ENCODE measurements at regions not wholly inside any gene's neighbourhood (a gene's known extent, or its start where the extent isn't known, plus 50 kb on each side); places are given as distances from the start of the nearest gene placed in this dataset.

DNA sequence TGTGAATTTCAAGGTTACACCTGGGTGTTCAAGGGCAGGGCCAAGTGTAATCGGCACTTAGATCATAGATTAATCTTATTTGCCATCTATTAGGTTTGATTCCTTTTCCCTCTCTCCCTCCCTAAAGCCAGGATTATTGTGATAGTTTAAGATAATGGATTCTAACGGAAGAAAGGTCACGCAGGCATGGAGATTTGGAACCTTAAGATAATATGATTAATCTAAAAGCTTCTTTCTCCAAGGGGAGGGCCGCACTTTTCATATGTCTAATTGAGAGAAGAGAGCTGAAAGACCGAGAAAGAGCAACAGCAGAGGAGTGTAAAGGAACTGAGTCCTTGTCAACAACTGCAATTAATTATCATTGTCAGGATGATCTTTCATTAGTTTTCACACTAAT is 858.8 kb upstream of the NR2F2 start:
- no peaks in the 10 kb centered on the region for H3K4me1 ChIP-seq (ENCODE audit: control insufficient read depth, low read length)
- H3K36me3 ChIP-seq (ENCODE audit: control insufficient read depth, low read length) = no peaks in the 10 kb centered on the region
- H3K79me2 ChIP-seq (ENCODE audit: control insufficient read depth, low read length) = no peaks in the 10 kb centered on the region
- TF ChIP-seq, protein P1, sequence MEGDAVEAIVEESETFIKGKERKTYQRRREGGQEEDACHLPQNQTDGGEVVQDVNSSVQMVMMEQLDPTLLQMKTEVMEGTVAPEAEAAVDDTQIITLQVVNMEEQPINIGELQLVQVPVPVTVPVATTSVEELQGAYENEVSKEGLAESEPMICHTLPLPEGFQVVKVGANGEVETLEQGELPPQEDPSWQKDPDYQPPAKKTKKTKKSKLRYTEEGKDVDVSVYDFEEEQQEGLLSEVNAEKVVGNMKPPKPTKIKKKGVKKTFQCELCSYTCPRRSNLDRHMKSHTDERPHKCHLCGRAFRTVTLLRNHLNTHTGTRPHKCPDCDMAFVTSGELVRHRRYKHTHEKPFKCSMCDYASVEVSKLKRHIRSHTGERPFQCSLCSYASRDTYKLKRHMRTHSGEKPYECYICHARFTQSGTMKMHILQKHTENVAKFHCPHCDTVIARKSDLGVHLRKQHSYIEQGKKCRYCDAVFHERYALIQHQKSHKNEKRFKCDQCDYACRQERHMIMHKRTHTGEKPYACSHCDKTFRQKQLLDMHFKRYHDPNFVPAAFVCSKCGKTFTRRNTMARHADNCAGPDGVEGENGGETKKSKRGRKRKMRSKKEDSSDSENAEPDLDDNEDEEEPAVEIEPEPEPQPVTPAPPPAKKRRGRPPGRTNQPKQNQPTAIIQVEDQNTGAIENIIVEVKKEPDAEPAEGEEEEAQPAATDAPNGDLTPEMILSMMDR (IDR thresholded peaks at IDR 0.05; ENCODE audit: low read depth, low read length, poor library complexity, severe bottlenecking) = no peak
- TF ChIP-seq EZH2phosphoT487 (IDR thresholded peaks at IDR 0.05; ENCODE audit: borderline replicate concordance, low read length) = no peak
- H3K27ac ChIP-seq (ENCODE audit: low read depth, low read length) = no peak overlapping the region
- H3F3A ChIP-seq (ENCODE audit: control insufficient read depth, insufficient read depth) = no peaks in the 10 kb centered on the region
- H3K4me2 ChIP-seq (ENCODE audit: low read length) = no peak overlapping the region
- H3K9me2 ChIP-seq (replicated peaks; ENCODE audit: control insufficient read depth, low read length) = no peaks in the 10 kb centered on the region
- no peak overlapping the region for H3K4me3 ChIP-seq (ENCODE audit: low read length)
- no peaks in the 10 kb centered on the region; the same call in 1 of the 2 replicates for H3K9me3 ChIP-seq (ENCODE audit: control insufficient read depth, insufficient read depth, low read length)
- no peaks in the 10 kb centered on the region for H4K20me1 ChIP-seq (ENCODE audit: control insufficient read depth, insufficient read depth, low read depth, low read length)
- no peaks in the 10 kb centered on the region for H3K27me3 ChIP-seq (ENCODE audit: control insufficient read depth, low read length)

DNA sequence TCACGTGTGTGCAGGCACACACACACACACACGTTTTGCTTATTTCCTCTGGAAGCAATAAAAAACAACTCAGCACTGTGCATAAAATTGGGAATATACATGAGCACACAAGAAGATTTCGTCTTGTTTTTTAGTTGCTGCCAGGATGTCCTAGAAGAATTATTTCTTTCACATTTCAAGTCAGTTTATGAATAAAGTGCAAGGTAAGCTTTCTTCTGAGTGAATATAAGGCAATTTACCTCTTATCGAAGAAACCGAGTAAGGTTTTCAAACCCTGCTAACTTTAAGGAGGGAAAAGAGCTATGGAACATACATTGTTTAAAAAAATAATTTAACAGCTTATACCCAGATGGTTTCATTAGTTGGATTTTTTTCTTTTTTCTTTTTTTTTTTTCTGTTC is 855.4 kb upstream of the NR2F2 start:
- no peak overlapping the region for H3K4me2 ChIP-seq (ENCODE audit: low read length)
- H3K4me3 ChIP-seq (ENCODE audit: low read length) = no peak overlapping the region
- H4K20me1 ChIP-seq (ENCODE audit: control insufficient read depth, insufficient read depth, low read depth, low read length) = no peaks in the 10 kb centered on the region
- H3K4me1 ChIP-seq (ENCODE audit: control insufficient read depth, low read length) = no peaks in the 10 kb centered on the region
- H3K27ac ChIP-seq (ENCODE audit: low read depth, low read length) = no peak overlapping the region
- no peaks in the 10 kb centered on the region for H3F3A ChIP-seq (ENCODE audit: control insufficient read depth, insufficient read depth)
- H3K79me2 ChIP-seq (ENCODE audit: control insufficient read depth, low read length) = no peaks in the 10 kb centered on the region
- H3K36me3 ChIP-seq (ENCODE audit: control insufficient read depth, low read length) = no peaks in the 10 kb centered on the region
- H3K9me3 ChIP-seq (ENCODE audit: control insufficient read depth, insufficient read depth, low read length) = no peaks in the 10 kb centered on the region
- no peaks in the 10 kb centered on the region for H3K27me3 ChIP-seq (ENCODE audit: control insufficient read depth, low read length)
- no peaks in the 10 kb centered on the region for H3K9me2 ChIP-seq (replicated peaks; ENCODE audit: control insufficient read depth, low read length)
- TF ChIP-seq EZH2phosphoT487 (IDR thresholded peaks at IDR 0.05; ENCODE audit: borderline replicate concordance, low read length) = no peak
- TF ChIP-seq, protein P1 (IDR thresholded peaks at IDR 0.05; ENCODE audit: low read depth, low read length, poor library complexity, severe bottlenecking) = no peak

DNA sequence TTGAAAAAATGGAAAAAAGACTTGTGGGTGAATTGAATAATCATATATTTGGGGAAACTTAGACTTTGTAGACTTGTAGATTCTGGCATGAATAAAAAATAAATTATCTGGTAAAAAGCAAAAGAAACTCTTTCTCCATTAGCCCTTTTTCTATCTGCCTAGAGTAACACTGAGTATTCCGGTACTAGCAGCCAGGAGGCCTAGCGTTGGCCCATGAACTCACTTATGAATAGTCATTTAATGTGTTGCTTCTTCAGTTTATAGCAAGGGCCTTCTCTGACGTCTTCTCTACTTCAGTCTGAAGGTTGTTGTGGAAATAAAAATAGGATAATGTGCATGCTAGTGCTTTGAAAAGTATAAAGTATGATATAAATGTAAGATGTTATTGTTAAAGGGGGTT is 851.2 kb upstream of the NR2F2 start:
- no peaks in the 10 kb centered on the region for H3K79me2 ChIP-seq (ENCODE audit: control insufficient read depth, low read length)
- H3F3A ChIP-seq (ENCODE audit: control insufficient read depth, insufficient read depth) = no peaks in the 10 kb centered on the region
- H4K20me1 ChIP-seq (ENCODE audit: control insufficient read depth, insufficient read depth, low read depth, low read length) = no peaks in the 10 kb centered on the region
- TF ChIP-seq, protein P1 (IDR thresholded peaks at IDR 0.05; ENCODE audit: low read depth, low read length, poor library complexity, severe bottlenecking) = no peak
- no peak for TF ChIP-seq EZH2phosphoT487 (IDR thresholded peaks at IDR 0.05; ENCODE audit: borderline replicate concordance, low read length)
- no peaks in the 10 kb centered on the region for H3K9me2 ChIP-seq (replicated peaks; ENCODE audit: control insufficient read depth, low read length)
- no peak overlapping the region for H3K27ac ChIP-seq (ENCODE audit: low read depth, low read length)
- H3K4me3 ChIP-seq (ENCODE audit: low read length) = no peak overlapping the region
- H3K9me3 ChIP-seq (ENCODE audit: control insufficient read depth, insufficient read depth, low read length) = no peaks in the 10 kb centered on the region
- no peaks in the 10 kb centered on the region for H3K36me3 ChIP-seq (ENCODE audit: control insufficient read depth, low read length)
- no peaks in the 10 kb centered on the region for H3K4me1 ChIP-seq (ENCODE audit: control insufficient read depth, low read length)
- no peak overlapping the region for H3K4me2 ChIP-seq (ENCODE audit: low read length)
- no peaks in the 10 kb centered on the region for H3K27me3 ChIP-seq (ENCODE audit: control insufficient read depth, low read length)

DNA sequence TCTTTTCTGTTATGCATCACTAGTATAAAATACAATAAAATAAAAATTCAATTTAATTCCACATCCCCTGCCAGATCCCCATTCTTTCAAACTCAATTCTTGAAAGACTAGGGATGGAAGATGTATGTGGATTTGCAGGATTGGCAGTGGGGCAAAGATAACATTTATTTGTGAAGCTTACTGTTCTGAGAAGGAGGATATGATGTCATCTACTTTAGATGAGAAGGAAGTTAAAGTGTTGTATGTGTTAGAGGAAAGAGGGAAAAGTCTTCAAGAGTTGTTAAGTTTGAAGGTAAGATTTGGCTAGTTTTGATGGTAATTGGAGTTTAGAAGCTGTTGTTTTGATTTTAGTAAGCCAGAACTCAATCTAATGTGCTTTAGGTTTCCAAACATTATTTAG is 845.1 kb upstream of the NR2F2 start:
- H3K27me3 ChIP-seq (ENCODE audit: control insufficient read depth, low read length) = no peaks in the 10 kb centered on the region
- no peak for TF ChIP-seq EZH2phosphoT487 (IDR thresholded peaks at IDR 0.05; ENCODE audit: borderline replicate concordance, low read length)
- TF ChIP-seq, protein P1 (IDR thresholded peaks at IDR 0.05; ENCODE audit: low read depth, low read length, poor library complexity, severe bottlenecking) = no peak
- no peaks in the 10 kb centered on the region for H4K20me1 ChIP-seq (ENCODE audit: control insufficient read depth, insufficient read depth, low read depth, low read length)
- H3K4me2 ChIP-seq (ENCODE audit: low read length) = no peak overlapping the region
- H3K36me3 ChIP-seq (ENCODE audit: control insufficient read depth, low read length) = no peaks in the 10 kb centered on the region
- no peaks in the 10 kb centered on the region for H3K9me3 ChIP-seq (ENCODE audit: control insufficient read depth, insufficient read depth, low read length)
- no peak overlapping the region for H3K4me3 ChIP-seq (ENCODE audit: low read length)
- H3K27ac ChIP-seq (ENCODE audit: low read depth, low read length) = no peak overlapping the region
- no peaks in the 10 kb centered on the region for H3K4me1 ChIP-seq (ENCODE audit: control insufficient read depth, low read length)
- H3K9me2 ChIP-seq (replicated peaks; ENCODE audit: control insufficient read depth, low read length) = no peaks in the 10 kb centered on the region
- H3K79me2 ChIP-seq (ENCODE audit: control insufficient read depth, low read length) = no peaks in the 10 kb centered on the region
- no peaks in the 10 kb centered on the region for H3F3A ChIP-seq (ENCODE audit: control insufficient read depth, insufficient read depth)

Measured in DOHH2 (cell line).